ENCODE measurements at regions not wholly inside any gene's neighbourhood (a gene's known extent, or its start where the extent isn't known, plus 50 kb on each side); places are given as distances from the start of the nearest gene placed in this dataset.
"Not testable (repeated sequence)": the region's sequence is repeated elsewhere in the genome, so short reads cannot be mapped to it uniquely, and the experiment has no call there.

DNA sequence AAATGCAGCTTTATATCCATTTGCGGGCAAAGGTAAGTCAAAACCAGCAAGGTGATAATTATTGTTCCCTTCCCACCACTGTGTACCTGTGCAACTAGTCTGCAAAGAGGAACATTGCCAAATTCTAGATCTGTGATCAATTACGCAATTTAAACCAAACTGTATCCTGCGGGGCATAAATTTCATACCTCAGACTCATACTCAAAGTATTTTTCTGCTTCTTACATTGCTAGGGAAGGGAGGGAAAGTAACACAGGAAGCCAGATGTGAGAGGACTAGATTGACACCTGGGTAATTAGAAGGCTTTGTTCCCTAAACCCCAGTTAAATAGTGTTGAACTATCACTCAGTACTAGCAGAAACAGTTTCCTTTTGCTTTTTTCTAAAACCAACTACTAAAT is 240.2 kb upstream of the ZNF608 start:
- in situ Hi-C loops (cut with MboI; ENCODE audit: low sequenced_read_pairs, unreplicated experiment) = no loop called here

DNA sequence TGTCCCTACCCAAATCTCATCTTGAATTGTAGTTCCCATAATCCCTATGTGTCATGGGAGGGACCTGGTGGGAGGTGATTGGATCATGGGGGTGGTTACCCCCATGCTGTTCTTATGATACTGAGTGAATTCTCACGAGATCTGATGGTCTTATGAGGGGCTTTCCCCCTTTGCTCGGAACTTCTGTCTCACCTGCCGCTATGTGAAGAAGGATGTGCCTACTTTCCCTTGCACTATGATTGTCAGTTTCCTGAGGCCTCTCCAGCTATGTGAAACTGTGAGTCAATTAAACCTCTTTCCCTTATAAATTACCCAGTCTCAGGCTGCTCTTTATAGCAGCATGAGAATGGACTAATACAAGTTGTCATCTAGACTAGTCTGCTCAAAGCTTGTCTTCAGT is 241.3 kb upstream of the ZNF608 start:
- DNase-seq (ENCODE audit: low spot score); in situ Hi-C loops (cut with MboI; ENCODE audit: low sequenced_read_pairs, unreplicated experiment): not testable (repeated sequence)

More for the DNA sequence above, 240.2 kb upstream of the ZNF608 start:
- DNase-seq (ENCODE audit: low spot score) = no peak
- TF ChIP-seq, protein P1, sequence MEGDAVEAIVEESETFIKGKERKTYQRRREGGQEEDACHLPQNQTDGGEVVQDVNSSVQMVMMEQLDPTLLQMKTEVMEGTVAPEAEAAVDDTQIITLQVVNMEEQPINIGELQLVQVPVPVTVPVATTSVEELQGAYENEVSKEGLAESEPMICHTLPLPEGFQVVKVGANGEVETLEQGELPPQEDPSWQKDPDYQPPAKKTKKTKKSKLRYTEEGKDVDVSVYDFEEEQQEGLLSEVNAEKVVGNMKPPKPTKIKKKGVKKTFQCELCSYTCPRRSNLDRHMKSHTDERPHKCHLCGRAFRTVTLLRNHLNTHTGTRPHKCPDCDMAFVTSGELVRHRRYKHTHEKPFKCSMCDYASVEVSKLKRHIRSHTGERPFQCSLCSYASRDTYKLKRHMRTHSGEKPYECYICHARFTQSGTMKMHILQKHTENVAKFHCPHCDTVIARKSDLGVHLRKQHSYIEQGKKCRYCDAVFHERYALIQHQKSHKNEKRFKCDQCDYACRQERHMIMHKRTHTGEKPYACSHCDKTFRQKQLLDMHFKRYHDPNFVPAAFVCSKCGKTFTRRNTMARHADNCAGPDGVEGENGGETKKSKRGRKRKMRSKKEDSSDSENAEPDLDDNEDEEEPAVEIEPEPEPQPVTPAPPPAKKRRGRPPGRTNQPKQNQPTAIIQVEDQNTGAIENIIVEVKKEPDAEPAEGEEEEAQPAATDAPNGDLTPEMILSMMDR (IDR thresholded peaks at IDR 0.05; ENCODE audit: borderline replicate concordance, control extremely low read depth, extremely low read depth, insufficient read depth, missing control alignments) = no peak

DNA sequence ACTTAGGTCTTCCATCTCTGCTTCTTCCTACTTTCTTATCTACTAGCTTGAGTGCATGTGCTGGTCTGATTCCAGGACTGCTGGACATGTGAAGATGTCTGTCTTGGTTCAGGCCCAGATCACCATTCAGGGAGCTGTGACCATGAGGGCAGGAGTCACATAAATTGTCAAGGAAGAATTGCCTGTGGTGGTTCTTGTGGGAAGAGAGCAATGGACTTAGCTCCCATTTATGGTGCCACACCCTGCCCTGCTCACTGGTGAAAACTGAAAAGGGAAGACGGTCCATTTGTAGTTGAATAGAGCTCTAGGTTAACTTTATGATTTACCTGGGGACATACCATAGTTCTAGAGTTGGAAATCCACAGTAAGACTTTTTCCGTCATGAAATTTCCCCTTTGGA is 244.3 kb upstream of the ZNF608 start:
- TF ChIP-seq, protein P1 (IDR thresholded peaks at IDR 0.05; ENCODE audit: borderline replicate concordance, control extremely low read depth, extremely low read depth, insufficient read depth, missing control alignments) = no peak
- in situ Hi-C loops (cut with MboI; ENCODE audit: low sequenced_read_pairs, unreplicated experiment) = no loop called here
- no peak for DNase-seq (ENCODE audit: low spot score)

DNA sequence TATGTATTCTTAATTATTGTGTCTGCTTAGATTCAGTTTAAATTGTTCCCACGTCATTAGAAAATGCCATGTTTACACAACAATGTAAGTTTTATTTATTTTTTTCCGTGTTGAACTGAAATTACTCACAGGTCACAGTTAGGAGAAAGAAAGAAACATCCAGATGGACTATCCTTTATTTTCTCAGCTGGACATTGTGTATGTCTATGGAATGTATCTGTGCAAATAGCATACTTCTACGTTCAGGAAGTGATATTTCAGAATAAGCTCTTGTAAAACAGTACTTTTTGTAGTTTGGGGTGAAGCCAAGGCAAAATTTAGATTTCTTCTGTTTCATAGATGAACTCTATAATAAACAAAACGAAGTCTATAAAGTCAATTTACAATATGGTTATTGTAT is 249.0 kb upstream of the ZNF608 start:
- TF ChIP-seq, protein P1 (IDR thresholded peaks at IDR 0.05; ENCODE audit: borderline replicate concordance, control extremely low read depth, extremely low read depth, insufficient read depth, missing control alignments) = no peak
- DNase-seq (ENCODE audit: low spot score) = no peak
- in situ Hi-C loops (cut with MboI; ENCODE audit: low sequenced_read_pairs, unreplicated experiment) = no loop called here

GRCh38 chr5:124996023-124996763 is 249.8 kb upstream of the ZNF608 start:
- in situ Hi-C loops (cut with MboI; ENCODE audit: low sequenced_read_pairs, unreplicated experiment) = no loop called here
- TF ChIP-seq, protein P1 (IDR thresholded peaks at IDR 0.05; ENCODE audit: borderline replicate concordance, control extremely low read depth, extremely low read depth, insufficient read depth, missing control alignments) = no peak
- no peak for DNase-seq (ENCODE audit: low spot score)

- DNase-seq (ENCODE audit: low spot score) = no peak
- in situ Hi-C loops (cut with MboI; ENCODE audit: low sequenced_read_pairs, unreplicated experiment) = no loop called here
- TF ChIP-seq, protein P1 (IDR thresholded peaks at IDR 0.05; ENCODE audit: borderline replicate concordance, control extremely low read depth, extremely low read depth, insufficient read depth, missing control alignments) = no peak
Observed at GRCh38 chr5:124996764-124997077, 250.3 kb upstream of the ZNF608 start.

DNA sequence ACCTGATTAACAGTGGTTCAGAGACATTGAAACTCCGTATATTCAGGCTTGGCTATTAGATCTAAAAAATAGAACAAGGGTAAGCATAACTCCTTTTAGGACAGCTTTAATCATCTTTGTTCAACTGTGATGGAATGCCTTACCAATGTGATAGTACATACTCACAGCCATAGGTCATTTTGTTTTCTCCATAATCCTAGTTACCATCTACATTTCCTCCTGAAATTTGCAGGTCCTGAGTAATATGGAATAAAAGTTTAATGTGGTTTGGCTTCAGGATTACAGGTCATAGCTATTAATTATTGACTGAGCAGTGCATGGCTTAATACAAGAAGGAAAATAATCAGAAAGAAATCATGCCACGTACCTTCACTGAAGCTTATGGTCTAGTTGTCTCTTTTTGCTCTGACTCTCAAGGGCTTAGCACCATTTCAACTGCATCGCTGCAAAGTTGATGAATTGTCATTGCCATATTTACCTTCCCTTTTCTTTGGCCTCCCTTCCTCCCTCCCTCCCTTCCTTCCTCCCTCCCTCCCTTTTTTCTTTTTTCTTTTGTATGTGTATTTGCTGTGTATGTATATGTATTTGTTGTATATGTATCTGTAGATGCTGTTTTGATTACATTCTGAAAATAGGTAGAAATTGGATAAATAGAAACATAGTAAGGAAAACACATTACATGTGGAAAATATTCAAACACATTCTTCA is 250.9 kb upstream of the ZNF608 start:
- in situ Hi-C loops (cut with MboI; ENCODE audit: low sequenced_read_pairs, unreplicated experiment) = no loop called here
- no peak for DNase-seq (ENCODE audit: low spot score)
- TF ChIP-seq, protein P1 (IDR thresholded peaks at IDR 0.05; ENCODE audit: borderline replicate concordance, control extremely low read depth, extremely low read depth, insufficient read depth, missing control alignments) = no peak

All from GM13976 (cell line).